ENCODE measurements at regions not wholly inside any gene's neighbourhood (a gene's known extent, or its start where the extent isn't known, plus 50 kb on each side); places are given as distances from the start of the nearest gene placed in this dataset.

GRCh38 chr4:92170340-92170739 is 133.4 kb upstream of the GRID2 start:
- Mint-ChIP-seq H3K4me1 (no peaks in the 10 kb centered on the region), H3K27me3 (ENCODE audit: low read depth in 2 of 2) (no peaks in the 10 kb centered on the region), H3K4me3 (no peak overlapping the region), H3K27ac (no peak overlapping the region), H3K36me3 (peaks cover 10% of the 10 kb centered on the region), H3K9me3 (peaks cover 12 to 14% of the 10 kb centered on the region in 2 donors)
- DNase-seq (no peak), ATAC-seq (no peak)
- TF ChIP-seq, protein P1, sequence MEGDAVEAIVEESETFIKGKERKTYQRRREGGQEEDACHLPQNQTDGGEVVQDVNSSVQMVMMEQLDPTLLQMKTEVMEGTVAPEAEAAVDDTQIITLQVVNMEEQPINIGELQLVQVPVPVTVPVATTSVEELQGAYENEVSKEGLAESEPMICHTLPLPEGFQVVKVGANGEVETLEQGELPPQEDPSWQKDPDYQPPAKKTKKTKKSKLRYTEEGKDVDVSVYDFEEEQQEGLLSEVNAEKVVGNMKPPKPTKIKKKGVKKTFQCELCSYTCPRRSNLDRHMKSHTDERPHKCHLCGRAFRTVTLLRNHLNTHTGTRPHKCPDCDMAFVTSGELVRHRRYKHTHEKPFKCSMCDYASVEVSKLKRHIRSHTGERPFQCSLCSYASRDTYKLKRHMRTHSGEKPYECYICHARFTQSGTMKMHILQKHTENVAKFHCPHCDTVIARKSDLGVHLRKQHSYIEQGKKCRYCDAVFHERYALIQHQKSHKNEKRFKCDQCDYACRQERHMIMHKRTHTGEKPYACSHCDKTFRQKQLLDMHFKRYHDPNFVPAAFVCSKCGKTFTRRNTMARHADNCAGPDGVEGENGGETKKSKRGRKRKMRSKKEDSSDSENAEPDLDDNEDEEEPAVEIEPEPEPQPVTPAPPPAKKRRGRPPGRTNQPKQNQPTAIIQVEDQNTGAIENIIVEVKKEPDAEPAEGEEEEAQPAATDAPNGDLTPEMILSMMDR (IDR thresholded peaks at IDR 0.05) = no peak
- peaks cover 2% of the 10 kb centered on the region for H3K9me3 ChIP-seq (ENCODE audit: control insufficient read depth, insufficient read depth, low read length)
- intact Hi-C loops (cut with micrococcal nuclease) = no loop called here
- H3K36me3 ChIP-seq (ENCODE audit: control insufficient read depth, insufficient read depth, low read length) = no peaks in the 10 kb centered on the region
- no peaks in the 10 kb centered on the region for H3K27me3 ChIP-seq (ENCODE audit: control insufficient read depth, insufficient read depth, low read length)
- H3K4me1 ChIP-seq (ENCODE audit: control insufficient read depth, insufficient read depth, low read length) = no peaks in the 10 kb centered on the region
- no CpG with 5 or more reads among the region's 2 CpGs for WGBS (ENCODE audit: insufficient coverage)
- H3K4me3 ChIP-seq (ENCODE audit: low read length) = no peak overlapping the region
- H3K27ac ChIP-seq (ENCODE audit: low read length) = no peak overlapping the region

- H3K27ac Mint-ChIP-seq = no peak overlapping the region
These were observed 131.6 kb upstream of the GRID2 start for GRCh38 chr4:92172203-92172602.

DNA sequence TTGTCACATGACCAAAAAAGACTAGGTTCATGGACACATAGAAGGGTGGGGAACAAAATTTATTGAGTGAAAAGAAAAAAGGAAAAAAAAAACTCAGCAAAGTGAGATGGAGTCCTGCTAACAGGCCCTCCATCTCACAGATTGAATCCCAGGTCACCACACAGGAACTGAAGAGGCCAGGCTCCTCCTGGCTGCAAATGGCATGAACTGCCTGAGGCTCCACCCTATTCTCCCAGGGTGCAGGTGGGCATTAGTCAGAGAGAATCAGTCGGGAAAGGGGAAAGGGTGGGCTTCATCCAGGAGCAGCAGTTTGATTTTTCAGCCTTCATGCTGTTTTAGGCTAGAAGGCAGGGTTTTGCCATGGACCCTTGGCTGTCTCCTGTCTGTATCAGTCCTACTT is 128.5 kb upstream of the GRID2 start:
- no peaks in the 10 kb centered on the region for H3K4me1 Mint-ChIP-seq
- WGBS (ENCODE audit: insufficient coverage) = 40% methylated on average over 1 of the region's 1 CpG
- H3K27me3 Mint-ChIP-seq (ENCODE audit: low read depth in 2 of 2) = no peaks in the 10 kb centered on the region
- H3K36me3 Mint-ChIP-seq = no peaks in the 10 kb centered on the region
- no peaks in the 10 kb centered on the region for H3K36me3 ChIP-seq (ENCODE audit: control insufficient read depth, insufficient read depth, low read length)
- TF ChIP-seq, protein P1 (IDR thresholded peaks at IDR 0.05) = no peak
- no peaks in the 10 kb centered on the region for H3K27me3 ChIP-seq (ENCODE audit: control insufficient read depth, insufficient read depth, low read length)
- ATAC-seq = no peak
- no peak overlapping the region for H3K27ac Mint-ChIP-seq
- no peak overlapping the region for H3K4me3 Mint-ChIP-seq
- no peak overlapping the region for H3K4me3 ChIP-seq (ENCODE audit: low read length)
- no peak for DNase-seq
- H3K27ac ChIP-seq (ENCODE audit: low read length) = no peak overlapping the region
- H3K4me1 ChIP-seq (ENCODE audit: control insufficient read depth, insufficient read depth, low read length) = no peaks in the 10 kb centered on the region
- peaks cover 3 to 7% of the 10 kb centered on the region in 2 donors for H3K9me3 Mint-ChIP-seq
- H3K9me3 ChIP-seq (ENCODE audit: control insufficient read depth, insufficient read depth, low read length) = peaks cover 3% of the 10 kb centered on the region
- intact Hi-C loops (cut with micrococcal nuclease) = no loop called here

More at GRCh38 chr4:92172203-92172602, 131.6 kb upstream of the GRID2 start:
- ATAC-seq (no peak), DNase-seq (no peak)
- Histone ChIP-seq H3K36me3 (ENCODE audit: control insufficient read depth, insufficient read depth, low read length) (no peaks in the 10 kb centered on the region), H3K27me3 (ENCODE audit: control insufficient read depth, insufficient read depth, low read length) (no peaks in the 10 kb centered on the region), H3K27ac (ENCODE audit: low read length) (no peak overlapping the region), H3K4me3 (ENCODE audit: low read length) (no peak overlapping the region), H3K4me1 (ENCODE audit: control insufficient read depth, insufficient read depth, low read length) (no peaks in the 10 kb centered on the region), H3K9me3 (ENCODE audit: control insufficient read depth, insufficient read depth, low read length) (peaks cover 3% of the 10 kb centered on the region)
- intact Hi-C loops (cut with micrococcal nuclease) = no loop called here
- H3K4me1 Mint-ChIP-seq = no peaks in the 10 kb centered on the region
- peaks cover 8 to 14% of the 10 kb centered on the region in 2 donors for H3K9me3 Mint-ChIP-seq
- H3K36me3 Mint-ChIP-seq = no peaks in the 10 kb centered on the region
- H3K27me3 Mint-ChIP-seq (ENCODE audit: low read depth in 2 of 2) = no peaks in the 10 kb centered on the region
- no peak overlapping the region for H3K4me3 Mint-ChIP-seq
- TF ChIP-seq, protein P1 (IDR thresholded peaks at IDR 0.05) = no peak
- no CpG with 5 or more reads among the region's 1 CpG for WGBS (ENCODE audit: insufficient coverage)

- Histone ChIP-seq H3K9me3 (ENCODE audit: control insufficient read depth, insufficient read depth, low read length) (peaks cover 16% of the 10 kb centered on the region), H3K27me3 (ENCODE audit: control insufficient read depth, insufficient read depth, low read length) (no peaks in the 10 kb centered on the region), H3K36me3 (ENCODE audit: control insufficient read depth, insufficient read depth, low read length) (no peaks in the 10 kb centered on the region), H3K4me3 (ENCODE audit: low read length) (no peak overlapping the region), H3K27ac (ENCODE audit: low read length) (no peak overlapping the region), H3K4me1 (ENCODE audit: control insufficient read depth, insufficient read depth, low read length) (no peaks in the 10 kb centered on the region)
- intact Hi-C loops (cut with micrococcal nuclease) = no loop called here
- DNase-seq (no peak), ATAC-seq (no peak)
- Mint-ChIP-seq H3K27ac (no peak overlapping the region), H3K36me3 (peaks cover 13% of the 10 kb centered on the region), H3K4me1 (no peaks in the 10 kb centered on the region), H3K9me3 (peaks cover 16 to 23% of the 10 kb centered on the region in 2 donors), H3K4me3 (no peak overlapping the region), H3K27me3 (ENCODE audit: low read depth in 2 of 2) (no peaks in the 10 kb centered on the region)
- TF ChIP-seq, protein P1 (IDR thresholded peaks at IDR 0.05) = no peak
- 94% methylated on average over 36 of the region's 36 CpGs for WGBS (ENCODE audit: insufficient coverage)
These were observed 121.6 kb upstream of the GRID2 start for GRCh38 chr4:92182006-92182735.

Measured in natural killer cell (primary cell).